Heart left ventricle (tissue), 16 donors: ENCODE measurements at regions not wholly inside any gene's neighbourhood (a gene's known extent, or its start where the extent isn't known, plus 50 kb on each side); places are given as distances from the start of the nearest gene placed in this dataset.

Experiments
- ATAC-seq, 4 donors: fragments of 200-7000 bp; cut with Tn5 transposase; one replicate each; pipeline ENCODE4 v1.9.1; 2020 to 2022; ENCODE audit warnings: moderate library complexity in 4 of 4, mild to moderate bottlenecking in 3 of 4, moderate number of reproducible peaks in 1 of 4
- DNase-seq, 5 donors: peaks; one replicate each; pipeline ENCODE4 v3.0.0-alpha.2; 2020
- H3K27ac ChIP-seq, 12 donors: fragments of 200-600 bp; sonication (generic) in 4 of 12; one replicate each; pipeline versions ENCODE4 v1.5.0 to v1.8.0; 2016 to 2022; ENCODE audit warnings: mild to moderate bottlenecking in 2 of 12
- H3K27me3 ChIP-seq, 9 donors: fragments of 200-600 bp; sonication (generic) in 2 of 9; one replicate each; pipeline versions ENCODE4 v1.5.1 to v1.8.0; 2016 to 2022; ENCODE audit warnings: mild to moderate bottlenecking in 3 of 9
- H3K36me3 ChIP-seq, 9 donors: fragments of 200-600 bp; sonication (generic) in 2 of 9; one replicate each; pipeline versions ENCODE4 v1.5.0 to v1.8.0; 2018 to 2022; ENCODE audit warnings: mild to moderate bottlenecking in 2 of 9
- H3K4me1 ChIP-seq, 12 donors: fragments of 200-600 bp; sonication (generic) in 4 of 12; one replicate each; pipeline versions ENCODE4 v1.5.0 to v1.8.0; 2016 to 2022; ENCODE audit warnings: mild to moderate bottlenecking in 3 of 12
- H3K4me3 ChIP-seq, 12 donors: fragments of 200-600 bp; sonication (generic) in 4 of 12; one replicate each; pipeline versions ENCODE4 v1.5.0 to v1.8.0; 2017 to 2022; ENCODE audit warnings: mild to moderate bottlenecking in 9 of 12, moderate library complexity in 4 of 12
- H3K9me3 ChIP-seq, 12 donors: fragments of 200-600 bp; sonication (generic) in 4 of 12; one replicate each; pipeline versions ENCODE4 v1.5.0 to v1.8.0; 2016 to 2022; ENCODE audit warnings: mild to moderate bottlenecking in 1 of 12
- CTCF ChIP-seq, 12 donors: fragments of 200-600 bp; sonication (generic) in 4 of 12; IDR thresholded peaks; one replicate each; pipeline versions ENCODE4 v1.5.0 to v1.8.0; 2018 to 2022; ENCODE audit warnings: antibody characterized with exemption in 12 of 12, mild to moderate bottlenecking in 5 of 12
- POLR2A ChIP-seq, 2 donors: fragments of 450-650 bp; IDR thresholded peaks; one replicate each; pipeline ENCODE4 v1.6.1; 2017; ENCODE audit warnings: antibody characterized with exemption in 2 of 2, mild to moderate bottlenecking in 2 of 2, moderate library complexity in 2 of 2
- WGBS, 4 donors: extraction: QIAGEN DNeasy Blood & Tissue Kit in 2 of 4; methylation state at CpG; one replicate each; pipeline versions ENCODE4 v1.1.5 to v1.1.7; 2013 to 2018; 5-methylcytosine and 5-hydroxymethylcytosine counted together
- intact Hi-C, 10 donors: fragments of 100-400 bp; cut with DNase I; formaldehyde crosslinking; loops; one replicate each; pipeline versions ENCODE4 v1.11.1 to v1.14.2; 2022
- donor health status: ischemic (EF 13 %, LVEDD 7.1; RV severe dilation, severe dysfunction).
- donor health status: healthy with polysubstance abuse.
- donor health status: DM: no; HTN: yes; CAD: no.
- donor health status: DM: no; HTN: no; CAD: no.
- donor health status: ischemic (EF 25% LVEDD 6.9; RV normal size, moderate dysfunction).
- donor health status: ischemic (EF 25% LVEDD 5.7; RV mildly dilated, moderate dysfunction).
- donor health status: healthy.
- donor health status: DM: yes; HTN: yes; CAD: no.
- donor health status: ischemic (EF 35%, LVEDD 5.7; RV mildly dilated, moderate dysfunction).
- donor health status: nonischemic (EF 11% LVEDD 7.7; RV severe dilation, severe dysfunction).
- donor health status: DM: yes; HTN: yes; CAD: no.
- donor health status: PGD.
- donor health status: ischemic (EF 29% LVEDD 5.4; RV normal size, mild dysfunction).
- donor health status: nonischemic (EF 23%, LVEDD 6.1; RV moderate dilation, normal function).

GRCh38 chr16:25374556-25374955, 116.9 kb upstream of the ZKSCAN2 start:
- ATAC-seq (no peak), DNase-seq (no peak)
- Histone ChIP-seq H3K9me3 (no peaks in the 10 kb centered on the region), H3K4me1 (no peaks in the 10 kb centered on the region), H3K27me3 (no peaks in the 10 kb centered on the region), H3K36me3 (no peaks in the 10 kb centered on the region), H3K27ac (no peak overlapping the region), H3K4me3 (no peak overlapping the region)
- TF ChIP-seq CTCF (IDR thresholded peaks at IDR 0.05), result no peak
- TF ChIP-seq POLR2A (IDR thresholded peaks at IDR 0.05), result no peak
- 27 to 48% (median 33%) methylated on average over 4 of the region's 4 CpGs for WGBS, 4 donors
- intact Hi-C loops, result no loop called here

GRCh38 chr16:25372716-25373115, 115.1 kb upstream of the ZKSCAN2 start:
- no peak overlapping the region for H3K27ac ChIP-seq
- no peak for ATAC-seq
- TF ChIP-seq CTCF (IDR thresholded peaks at IDR 0.05) (no peak), POLR2A (IDR thresholded peaks at IDR 0.05) (no peak)
- H3K4me3 ChIP-seq, result no peak overlapping the region
- no peaks in the 10 kb centered on the region for H3K9me3 ChIP-seq
- H3K4me1 ChIP-seq, result no peaks in the 10 kb centered on the region
- H3K27me3 ChIP-seq, result no peaks in the 10 kb centered on the region
- no peak for DNase-seq
- 56 to 65% (median 61%) methylated on average over 2 of the region's 2 CpGs for WGBS, 4 donors
- intact Hi-C loops, result no loop called here
- H3K36me3 ChIP-seq, result no peaks in the 10 kb centered on the region

GRCh38 chr16:25371342-25371741, 113.7 kb upstream of the ZKSCAN2 start:
- no peaks in the 10 kb centered on the region for H3K9me3 ChIP-seq
- no peaks in the 10 kb centered on the region for H3K27me3 ChIP-seq
- intact Hi-C loops, result no loop called here
- TF ChIP-seq POLR2A (IDR thresholded peaks at IDR 0.05) (no peak), CTCF (IDR thresholded peaks at IDR 0.05) (no peak)
- DNase-seq (no peak), ATAC-seq (no peak)
- no peaks in the 10 kb centered on the region for H3K36me3 ChIP-seq
- 46 to 55% (median 53%) methylated on average over 6 of the region's 6 CpGs for WGBS, 4 donors
- no peak overlapping the region for H3K4me3 ChIP-seq
- no peak overlapping the region for H3K27ac ChIP-seq
- no peaks in the 10 kb centered on the region for H3K4me1 ChIP-seq

GRCh38 chr16:25370541-25370940, 112.9 kb upstream of the ZKSCAN2 start:
- no peaks in the 10 kb centered on the region for H3K4me1 ChIP-seq
- intact Hi-C loops, result no loop called here
- H3K36me3 ChIP-seq, result no peaks in the 10 kb centered on the region
- ATAC-seq (no peak), DNase-seq (no peak)
- TF ChIP-seq CTCF (IDR thresholded peaks at IDR 0.05), result no peak
- no peak for TF ChIP-seq POLR2A (IDR thresholded peaks at IDR 0.05)
- H3K27ac ChIP-seq, result no peak overlapping the region
- peaks cover 0 to 3% (median 0%) of the 10 kb centered on the region in 9 donors for H3K27me3 ChIP-seq
- H3K4me3 ChIP-seq, result no peak overlapping the region
- WGBS, 4 donors, result 68 to 73% (median 70%) methylated on average over 6 of the region's 6 CpGs
- H3K9me3 ChIP-seq, result no peaks in the 10 kb centered on the region
